ENCODE measurements at regions not wholly inside any gene's neighbourhood (a gene's known extent, or its start where the extent isn't known, plus 50 kb on each side); places are given as distances from the start of the nearest gene placed in this dataset.
"Not testable (repeated sequence)": the region's sequence is repeated elsewhere in the genome, so short reads cannot be mapped to it uniquely, and the experiment has no call there.

GRCh38 chr9:62597128-62597527 is 1407.3 kb downstream of the SPATA31A7 start:
- BruUV-seq (replicated peaks); H3K4me2 ChIP-seq (ENCODE audit: control insufficient read depth, insufficient read depth); DNase-seq (ENCODE audit: low read depth, low spot score); H3K9ac ChIP-seq (ENCODE audit: control insufficient read depth, insufficient read depth, low read length); H3K79me2 ChIP-seq (ENCODE audit: control insufficient read depth, insufficient read depth, low read length); intact Hi-C loops (cut with micrococcal nuclease; ENCODE audit: unreplicated experiment); POLR2A ChIA-PET; FAIRE-seq; CTCF ChIA-PET; H2AFZ ChIP-seq (ENCODE audit: control insufficient read depth, low read depth, low read length); H3K9me3 ChIP-seq (replicated peaks; ENCODE audit: control insufficient read depth, insufficient read depth, low read length); H3K4me3 ChIP-seq; H3K36me3 ChIP-seq (ENCODE audit: control insufficient read depth in 2 of 2, insufficient read depth in 2 of 2, low read length in 1 of 2); H3K4me1 ChIP-seq (ENCODE audit: control insufficient read depth, insufficient read depth, low read length); H4K20me1 ChIP-seq (ENCODE audit: control insufficient read depth, insufficient read depth); ATAC-seq; H3K27ac ChIP-seq (ENCODE audit: control insufficient read depth, insufficient read depth); SMC1A ChIA-PET (ENCODE audit: uncharacterized antibody, unreplicated experiment); RAD21 ChIA-PET (ENCODE audit: unreplicated experiment); in situ Hi-C loops (cut with MboI); H3K27me3 ChIP-seq (replicated peaks in 1 of 2; ENCODE audit: control insufficient read depth in 2 of 2, insufficient read depth in 2 of 2, low read length in 1 of 2): not testable (repeated sequence)
- 29% methylated on average over 4 of the region's 16 CpGs for WGBS (ENCODE audit: insufficient coverage, insufficient replicate concordance, low lambda C conversion rate, missing lambda C conversion rate)

All from GM12878 (cell line).